ENCODE measurements at regions not wholly inside any gene's neighbourhood (a gene's known extent, or its start where the extent isn't known, plus 50 kb on each side); places are given as distances from the start of the nearest gene placed in this dataset.

DNA sequence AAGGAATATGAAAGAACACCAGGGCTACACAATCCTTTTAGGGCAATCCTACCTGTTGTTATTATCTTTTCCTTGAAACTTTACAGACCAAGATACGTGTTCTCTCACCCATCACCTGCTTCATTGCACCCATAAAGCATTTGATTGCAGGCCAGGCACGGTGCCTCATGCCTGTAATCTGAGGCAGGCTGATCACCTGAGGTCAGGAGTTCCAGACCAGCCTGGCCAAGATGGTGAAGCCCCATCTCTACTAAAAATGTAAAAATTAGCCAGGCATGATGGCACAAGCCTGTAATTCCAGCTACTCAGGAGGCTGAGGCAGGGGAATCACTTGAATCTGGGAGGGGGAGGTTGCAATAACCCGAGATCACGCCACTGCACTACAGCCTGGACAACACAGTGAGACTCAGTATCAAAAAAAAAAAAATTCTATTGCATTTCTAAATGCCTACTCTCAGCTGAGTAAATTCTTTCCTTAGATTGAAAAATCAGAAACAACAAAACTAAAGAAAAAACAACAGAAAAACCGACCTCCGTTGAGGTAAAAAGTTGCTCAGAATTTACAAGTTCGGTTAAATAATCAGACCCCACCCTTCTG is 183.7 kb upstream of the TMEM132C start:
- Histone ChIP-seq H3K36me3 (ENCODE audit: low read depth, low read length) (no peaks in the 10 kb centered on the region), H3K4me3 (ENCODE audit: low read length) (no peak overlapping the region), H3K27me3 (ENCODE audit: low read length) (peaks cover 35% of the 10 kb centered on the region), H3K9me2 (replicated peaks; ENCODE audit: low read length) (no peaks in the 10 kb centered on the region), H3K9me3 (ENCODE audit: low read length) (no peaks in the 10 kb centered on the region), H3F3A (ENCODE audit: low read length, unreplicated experiment) (no peaks in the 10 kb centered on the region), H2AFZ (ENCODE audit: low read length) (no peak overlapping the region), H3K4me1 (ENCODE audit: insufficient read depth, low read length) (no peaks in the 10 kb centered on the region), H4K20me1 (ENCODE audit: low read length) (no peaks in the 10 kb centered on the region), H3K27ac (ENCODE audit: low read length) (no peak overlapping the region), H3K79me2 (ENCODE audit: low read length) (no peaks in the 10 kb centered on the region), H3K9ac (ENCODE audit: low read length) (no peak overlapping the region), H3K4me2 (ENCODE audit: low read length) (no peak overlapping the region)
- ChIA-PET CTCF (no interaction called here), POLR2A (ENCODE audit: unreplicated experiment) (no interaction called here)
- DNase-seq = no peak
- intact Hi-C loops (cut with micrococcal nuclease) = no loop called here
- no peak for TF ChIP-seq EZH2phosphoT487 (IDR thresholded peaks at IDR 0.05; ENCODE audit: borderline replicate concordance, low read length)
- no peak for TF ChIP-seq EZH2 (IDR thresholded peaks at IDR 0.05; ENCODE audit: low read length, unreplicated experiment)
- TF ChIP-seq CTCF (conservative IDR thresholded peaks at IDR 0.05; ENCODE audit: low read depth, low read length) = no peak
- no peak for ATAC-seq
- BruUV-seq (replicated peaks) = no TSS peak

GRCh38 chr12:128088926-128089325 is 178.0 kb upstream of the TMEM132C start:
- intact Hi-C loops (cut with micrococcal nuclease) = no loop called here
- Histone ChIP-seq H3K4me2 (ENCODE audit: low read length) (no peak overlapping the region), H3K9me3 (ENCODE audit: low read length) (no peaks in the 10 kb centered on the region), H3K36me3 (ENCODE audit: low read depth, low read length) (no peaks in the 10 kb centered on the region), H2AFZ (ENCODE audit: low read length) (no peak overlapping the region), H3K4me1 (ENCODE audit: insufficient read depth, low read length) (no peaks in the 10 kb centered on the region), H4K20me1 (ENCODE audit: low read length) (no peaks in the 10 kb centered on the region), H3F3A (ENCODE audit: low read length, unreplicated experiment) (no peaks in the 10 kb centered on the region), H3K79me2 (ENCODE audit: low read length) (no peaks in the 10 kb centered on the region), H3K4me3 (ENCODE audit: low read length) (no peak overlapping the region), H3K27me3 (ENCODE audit: low read length) (peaks cover 47% of the 10 kb centered on the region), H3K9ac (ENCODE audit: low read length) (no peak overlapping the region), H3K9me2 (replicated peaks; ENCODE audit: low read length) (no peaks in the 10 kb centered on the region), H3K27ac (ENCODE audit: low read length) (no peak overlapping the region)
- DNase-seq (no peak), ATAC-seq (no peak)
- no peak for TF ChIP-seq CTCF (conservative IDR thresholded peaks at IDR 0.05; ENCODE audit: low read depth, low read length)
- no peak for TF ChIP-seq EZH2 (IDR thresholded peaks at IDR 0.05; ENCODE audit: low read length, unreplicated experiment)
- no peak for TF ChIP-seq EZH2phosphoT487 (IDR thresholded peaks at IDR 0.05; ENCODE audit: borderline replicate concordance, low read length)
- BruUV-seq (replicated peaks) = no TSS peak
- ChIA-PET CTCF (no interaction called here), POLR2A (ENCODE audit: unreplicated experiment) (no interaction called here)

DNA sequence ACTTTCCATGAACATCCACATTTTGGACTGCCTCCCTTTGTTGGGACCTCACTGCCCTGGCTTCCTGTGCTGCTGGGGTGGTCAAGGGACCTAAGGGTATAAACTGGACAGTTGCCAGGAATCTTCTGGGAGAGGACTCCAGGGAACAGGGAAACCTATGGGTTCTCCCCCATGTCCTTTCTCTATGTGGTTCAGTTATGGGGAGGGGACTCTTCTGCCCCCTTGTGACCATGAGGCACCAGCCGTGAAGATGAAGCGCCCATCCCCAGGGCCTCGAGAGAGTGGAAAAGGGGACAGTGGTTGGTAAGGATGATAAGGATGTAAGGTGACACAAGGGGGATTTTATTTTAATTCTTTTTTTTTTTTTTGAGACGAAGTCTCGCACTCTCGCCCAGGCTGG is 177.0 kb upstream of the TMEM132C start:
- no peak overlapping the region for H3K4me2 ChIP-seq (ENCODE audit: low read length)
- H3K27ac ChIP-seq (ENCODE audit: low read length) = no peak overlapping the region
- CTCF ChIA-PET = no interaction called here
- peaks cover 50% of the 10 kb centered on the region for H3K27me3 ChIP-seq (ENCODE audit: low read length)
- no peaks in the 10 kb centered on the region for H3K36me3 ChIP-seq (ENCODE audit: low read depth, low read length)
- no peak overlapping the region for H3K9ac ChIP-seq (ENCODE audit: low read length)
- no peaks in the 10 kb centered on the region for H3F3A ChIP-seq (ENCODE audit: low read length, unreplicated experiment)
- no peaks in the 10 kb centered on the region for H3K9me3 ChIP-seq (ENCODE audit: low read length)
- BruUV-seq (replicated peaks) = no TSS peak
- POLR2A ChIA-PET (ENCODE audit: unreplicated experiment) = no interaction called here
- no peaks in the 10 kb centered on the region for H3K4me1 ChIP-seq (ENCODE audit: insufficient read depth, low read length)
- ATAC-seq (no peak), DNase-seq (no peak)
- no peaks in the 10 kb centered on the region for H3K9me2 ChIP-seq (replicated peaks; ENCODE audit: low read length)
- no peak for TF ChIP-seq EZH2phosphoT487 (IDR thresholded peaks at IDR 0.05; ENCODE audit: borderline replicate concordance, low read length)
- TF ChIP-seq EZH2 (IDR thresholded peaks at IDR 0.05; ENCODE audit: low read length, unreplicated experiment) = no peak
- TF ChIP-seq CTCF (conservative IDR thresholded peaks at IDR 0.05; ENCODE audit: low read depth, low read length) = no peak
- H4K20me1 ChIP-seq (ENCODE audit: low read length) = no peaks in the 10 kb centered on the region
- no peak overlapping the region for H3K4me3 ChIP-seq (ENCODE audit: low read length)
- no peaks in the 10 kb centered on the region for H3K79me2 ChIP-seq (ENCODE audit: low read length)
- intact Hi-C loops (cut with micrococcal nuclease) = no loop called here
- H2AFZ ChIP-seq (ENCODE audit: low read length) = no peak overlapping the region

Measured in PC-3 (cell line).